Trophoblast cell (in vitro differentiated cells and primary cell): ENCODE measurements at regions not wholly inside any gene's neighbourhood (a gene's known extent, or its start where the extent isn't known, plus 50 kb on each side); places are given as distances from the start of the nearest gene placed in this dataset.

Source experiments
- DNase-seq, 2 donors: peaks; one replicate each; pipeline ENCODE4 v3.0.0-alpha.2; 2016
- H2AFZ ChIP-seq: 2 replicates; pipeline ENCODE4 v1.6.1; 2013; ENCODE audit warnings: low read length, moderate library complexity, mild to moderate bottlenecking; ENCODE audit not compliant: insufficient read depth, poor library complexity
- H2AK5ac ChIP-seq: 2 replicates; pipeline ENCODE4 v1.6.1; 2013; ENCODE audit warnings: mild to moderate bottlenecking, low read length
- H2BK120ac ChIP-seq: 2 replicates; pipeline ENCODE4 v1.6.1; 2013; ENCODE audit warnings: low read length, mild to moderate bottlenecking, moderate library complexity; ENCODE audit not compliant: insufficient read depth, poor library complexity
- H2BK12ac ChIP-seq: 2 replicates; pipeline ENCODE4 v1.6.1; 2013; ENCODE audit warnings: mild to moderate bottlenecking, low read length, moderate library complexity
- H2BK5ac ChIP-seq: 2 replicates; pipeline ENCODE4 v1.6.1; 2013; ENCODE audit warnings: low read length, low read depth, moderate library complexity, mild to moderate bottlenecking; ENCODE audit not compliant: poor library complexity
- H3K14ac ChIP-seq: 2 replicates; pipeline ENCODE4 v1.6.1; 2013; ENCODE audit warnings: mild to moderate bottlenecking, low read length
- H3K18ac ChIP-seq: 2 replicates; pipeline ENCODE4 v1.6.1; 2013; ENCODE audit warnings: mild to moderate bottlenecking, low read length
- H3K23ac ChIP-seq: 2 replicates; pipeline ENCODE4 v1.6.1; 2013; ENCODE audit warnings: low read length
- H3K27ac ChIP-seq: 2 replicates; pipeline ENCODE4 v1.5.1; 2013; ENCODE audit warnings: low read depth, mild to moderate bottlenecking, inconsistent platforms, low read length, moderate library complexity
- H3K27me3 ChIP-seq: 2 replicates; pipeline ENCODE4 v1.6.1; 2013; ENCODE audit warnings: inconsistent platforms, mild to moderate bottlenecking, low read length, moderate library complexity; ENCODE audit not compliant: insufficient read depth
- H3K36me3 ChIP-seq, 2 experiments: 1 replicate in 1 of 2; 2 replicates in 1 of 2; pipeline ENCODE4 v1.6.1; 2013; ENCODE audit warnings: low read length in 2 of 2, mild to moderate bottlenecking in 2 of 2, moderate library complexity in 1 of 2; ENCODE audit not compliant: insufficient read depth in 2 of 2, control insufficient read depth in 1 of 2
- H3K4ac ChIP-seq: 2 replicates; pipeline ENCODE4 v1.6.1; 2013; ENCODE audit warnings: low read depth, mild to moderate bottlenecking, low read length, moderate library complexity
- H3K4me1 ChIP-seq, 2 experiments: 1 replicate in 1 of 2; 2 replicates in 1 of 2; pipeline ENCODE4 v1.6.1; 2013; ENCODE audit warnings: low read length in 2 of 2, mild to moderate bottlenecking in 2 of 2, moderate library complexity in 1 of 2; ENCODE audit not compliant: insufficient read depth in 2 of 2, control insufficient read depth in 1 of 2
- H3K4me2 ChIP-seq: 2 replicates; pipeline ENCODE4 v1.6.1; 2013; ENCODE audit warnings: inconsistent platforms, mild to moderate bottlenecking, low read length, moderate library complexity
- H3K4me3 ChIP-seq: 2 replicates; pipeline ENCODE4 v1.5.1; 2013; ENCODE audit warnings: mild to moderate bottlenecking, low read depth, low read length, inconsistent platforms
- H3K79me1 ChIP-seq: one replicate; pipeline ENCODE4 v1.6.1; 2013; ENCODE audit warnings: low read length
- H3K79me2 ChIP-seq: 2 replicates; pipeline ENCODE4 v1.6.1; 2013; ENCODE audit warnings: low read length, mild to moderate bottlenecking; ENCODE audit not compliant: control insufficient read depth, insufficient read depth, poor library complexity
- H3K9ac ChIP-seq: 2 replicates; pipeline ENCODE4 v1.6.1; 2013; ENCODE audit warnings: mild to moderate bottlenecking, low read length
- H3K9me3 ChIP-seq: 2 replicates; pipeline ENCODE4 v1.6.1; 2013; ENCODE audit warnings: low read depth, mild to moderate bottlenecking, control low read depth, inconsistent platforms, low read length; ENCODE audit not compliant: insufficient read depth
- H4K12ac ChIP-seq: 2 replicates; pipeline ENCODE4 v1.6.1; 2013; ENCODE audit warnings: low read depth, mild to moderate bottlenecking, low read length, moderate library complexity
- H4K8ac ChIP-seq: 2 replicates; pipeline ENCODE4 v1.6.1; 2013; ENCODE audit warnings: low read depth, mild to moderate bottlenecking, low read length, moderate library complexity
- H4K91ac ChIP-seq: one replicate; pipeline ENCODE4 v1.6.1; 2013; ENCODE audit warnings: low read depth, mild to moderate bottlenecking, low read length, moderate library complexity
- WGBS: extraction: QIAGEN DNeasy Blood & Tissue Kit; methylation state at CpG from one replicate; pipeline ENCODE4 v1.1.7; 2013; ENCODE audit warnings: missing lambda C conversion rate; ENCODE audit not compliant: insufficient read length, insufficient coverage; ENCODE audit errors: extremely low coverage; 5-methylcytosine and 5-hydroxymethylcytosine counted together

DNA sequence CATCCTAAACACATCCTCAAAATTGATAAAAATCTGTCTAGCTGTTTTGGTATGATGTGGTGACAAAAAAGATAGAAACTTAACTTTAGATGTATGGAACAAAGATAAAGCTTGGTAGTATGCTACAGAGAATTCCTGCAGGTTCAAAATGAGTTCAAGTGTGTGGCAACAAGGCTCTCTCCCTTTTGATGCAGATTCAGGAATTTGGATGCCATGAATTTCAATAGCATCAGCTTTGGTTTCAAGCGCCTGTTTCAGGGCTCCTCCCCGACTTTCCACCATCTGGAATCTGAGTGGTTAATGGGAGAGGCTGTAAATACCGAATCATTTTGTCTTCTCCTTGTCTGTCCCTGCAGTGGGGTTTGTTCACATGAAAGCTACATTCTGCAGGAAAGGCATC is 180.6 kb downstream of the MTX2 start:
- Histone ChIP-seq H2BK12ac (no peak overlapping the region), H4K8ac (no peak overlapping the region), H3K79me1 (no peaks in the 10 kb centered on the region), H2AK5ac (no peak overlapping the region), H4K12ac (no peak overlapping the region), H3K4me3 (no peak overlapping the region), H2BK120ac (no peak overlapping the region), H3K9ac (no peak overlapping the region), H3K9me3 (no peaks in the 10 kb centered on the region), H3K4me1 (no peaks in the 10 kb centered on the region), H3K4me2 (no peak overlapping the region), H3K79me2 (no peaks in the 10 kb centered on the region), H4K91ac (no peak overlapping the region), H3K4ac (no peak overlapping the region), H3K36me3 (no peaks in the 10 kb centered on the region), H2BK5ac (no peak overlapping the region), H3K18ac (no peak overlapping the region), H2AFZ (no peak overlapping the region), H3K27ac (no peak overlapping the region), H3K23ac (no peak overlapping the region), H3K14ac (no peak overlapping the region), H3K27me3 (no peaks in the 10 kb centered on the region)
- DNase-seq: peak in 1 of 2 donors; percentile 46
- no CpG with 5 or more reads among the region's 3 CpGs for WGBS

DNA sequence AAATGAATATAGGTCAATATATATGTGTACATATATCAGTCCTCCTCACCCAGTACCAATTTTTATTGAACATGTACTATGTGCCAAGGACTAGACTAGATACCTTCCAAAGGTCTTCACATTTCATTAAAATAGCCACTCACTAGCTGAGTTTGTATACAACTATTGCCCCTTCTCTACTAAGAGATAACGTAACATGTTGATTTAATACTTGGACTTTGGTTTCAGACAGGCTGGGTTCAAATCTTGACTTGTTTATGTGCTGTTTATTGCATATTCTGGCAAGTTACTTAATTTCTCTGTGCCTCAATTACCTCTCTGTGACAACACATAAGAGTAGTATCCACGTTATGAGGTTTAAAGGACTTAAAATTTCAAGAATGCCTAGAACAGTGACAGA is 184.5 kb downstream of the MTX2 start:
- Histone ChIP-seq H2AK5ac (no peak overlapping the region), H4K91ac (no peak overlapping the region), H4K12ac (no peak overlapping the region), H3K4ac (no peak overlapping the region), H3K79me2 (no peaks in the 10 kb centered on the region), H2BK120ac (no peak overlapping the region), H3K27me3 (no peaks in the 10 kb centered on the region), H3K4me3 (no peak overlapping the region), H3K9ac (no peak overlapping the region), H2AFZ (no peak overlapping the region), H2BK5ac (no peak overlapping the region), H3K36me3 (no peaks in the 10 kb centered on the region), H3K4me1 (peaks cover 2 to 3% of the 10 kb centered on the region in 2 experiments), H3K9me3 (no peaks in the 10 kb centered on the region), H3K18ac (no peak overlapping the region), H3K14ac (no peak overlapping the region), H3K23ac (no peak overlapping the region), H3K27ac (no peak overlapping the region), H3K79me1 (no peaks in the 10 kb centered on the region), H3K4me2 (no peak overlapping the region), H2BK12ac (no peak overlapping the region), H4K8ac (no peak overlapping the region)
- WGBS: no CpG with 5 or more reads among the region's 2 CpGs
- DNase-seq: no peak

DNA sequence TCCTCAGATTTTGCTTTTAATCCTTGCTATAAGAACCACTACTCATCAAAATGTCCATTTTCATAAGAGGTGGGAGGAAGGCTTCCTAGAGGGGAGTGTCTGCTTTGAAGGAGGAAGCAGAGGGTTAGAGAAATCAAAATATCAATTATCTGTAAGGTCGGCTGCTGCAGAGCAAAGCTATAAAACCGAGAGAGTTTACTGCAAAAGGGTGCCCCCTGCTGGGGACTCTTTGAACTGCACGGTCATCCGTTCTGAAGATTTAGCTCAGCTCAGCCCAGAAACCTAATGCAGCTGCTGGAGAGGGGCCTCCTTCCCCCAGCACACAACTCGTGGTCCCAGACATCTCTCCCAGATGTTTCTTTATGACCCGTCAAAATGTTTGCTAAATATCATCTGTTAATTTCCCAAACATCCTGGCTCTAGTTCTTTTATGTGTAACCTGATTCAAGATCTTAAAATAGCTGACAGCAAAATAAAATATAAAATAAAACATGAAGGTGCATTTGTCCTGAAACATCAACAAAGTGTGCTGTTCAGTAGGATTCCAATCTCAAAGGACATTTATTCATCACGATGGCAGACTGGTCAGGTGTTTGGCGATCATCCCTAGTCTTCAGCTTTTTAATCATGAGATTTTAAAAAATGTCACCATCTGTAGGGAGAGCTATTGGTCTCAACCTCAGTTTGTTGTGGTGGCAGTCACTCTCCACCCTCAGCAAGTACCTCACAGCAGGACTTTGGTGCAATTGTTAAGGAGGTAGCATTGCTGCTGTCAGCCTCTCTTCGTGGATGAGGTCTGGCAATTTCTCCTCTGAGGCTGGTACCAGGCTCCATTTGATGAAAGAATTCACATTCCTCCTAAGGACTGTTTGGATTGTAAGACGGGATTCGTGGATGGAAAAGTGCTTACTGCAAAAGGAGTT is 185.9 kb downstream of the MTX2 start:
- Histone ChIP-seq H3K27me3 (no peaks in the 10 kb centered on the region), H3K9me3 (no peaks in the 10 kb centered on the region), H2AFZ (no peak overlapping the region), H3K79me2 (no peaks in the 10 kb centered on the region), H3K4me3 (no peak overlapping the region), H3K14ac (no peak overlapping the region), H2AK5ac (no peak overlapping the region), H3K9ac (no peak overlapping the region), H3K79me1 (no peaks in the 10 kb centered on the region), H4K91ac (no peak overlapping the region), H3K27ac (no peak overlapping the region), H2BK5ac (no peak overlapping the region), H2BK12ac (no peak overlapping the region), H3K4ac (no peak overlapping the region), H3K23ac (no peak overlapping the region), H4K12ac (no peak overlapping the region), H3K4me1 (peaks cover 2 to 3% of the 10 kb centered on the region in 2 experiments), H3K18ac (no peak overlapping the region), H2BK120ac (no peak overlapping the region), H3K36me3 (no peaks in the 10 kb centered on the region), H3K4me2 (no peak overlapping the region), H4K8ac (no peak overlapping the region)
- WGBS: no CpG with 5 or more reads among the region's 11 CpGs
- DNase-seq: peak; percentile 67 to 93

DNA sequence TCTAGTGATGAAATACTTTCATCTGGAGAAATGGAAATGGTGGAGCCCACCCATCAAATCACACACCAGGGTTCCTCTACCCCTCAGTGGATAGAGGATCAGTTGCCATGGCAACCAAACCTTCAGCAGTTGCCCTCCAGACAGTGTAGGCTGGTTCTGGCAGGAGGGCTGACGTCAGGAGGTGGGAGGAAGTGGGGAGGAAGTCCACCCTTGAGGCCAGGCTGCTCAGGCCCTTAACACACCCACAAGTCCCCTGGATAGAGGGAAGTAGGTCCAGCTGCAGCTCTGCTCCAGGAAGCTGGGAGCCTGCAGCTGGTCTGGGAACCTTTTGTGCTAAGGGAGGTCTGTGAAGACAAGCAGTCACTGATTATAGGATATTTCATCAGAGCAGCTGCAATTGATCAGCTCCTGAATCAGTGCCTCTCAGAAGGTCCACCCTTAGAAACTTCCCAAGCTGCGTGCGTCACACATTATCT is 186.6 kb downstream of the MTX2 start:
- Histone ChIP-seq H3K4ac (no peak overlapping the region), H3K79me2 (no peaks in the 10 kb centered on the region), H2BK120ac (no peak overlapping the region), H3K14ac (no peak overlapping the region), H2BK5ac (no peak overlapping the region), H3K9ac (no peak overlapping the region), H3K18ac (no peak overlapping the region), H3K9me3 (no peaks in the 10 kb centered on the region), H4K91ac (no peak overlapping the region), H4K12ac (no peak overlapping the region), H2AFZ (no peak overlapping the region), H3K27ac (no peak overlapping the region), H2AK5ac (no peak overlapping the region), H3K4me1 (peaks cover 2 to 3% of the 10 kb centered on the region in 2 experiments), H2BK12ac (no peak overlapping the region), H3K27me3 (no peaks in the 10 kb centered on the region), H3K4me2 (no peak overlapping the region), H4K8ac (no peak overlapping the region), H3K4me3 (no peak overlapping the region), H3K36me3 (no peaks in the 10 kb centered on the region), H3K23ac (no peak overlapping the region), H3K79me1 (no peaks in the 10 kb centered on the region)
- DNase-seq: no peak
- WGBS: no CpG with 5 or more reads among the region's 3 CpGs
